Endothelial cell of umbilical vein (primary cell): ENCODE measurements at regions not wholly inside any gene's neighbourhood (a gene's known extent, or its start where the extent isn't known, plus 50 kb on each side); places are given as distances from the start of the nearest gene placed in this dataset.

Experiments
- CTCF ChIP-seq, 2 donors: IDR thresholded peaks; 1 replicate in 1 of 2; 2 replicates in 1 of 2; pipeline ENCODE4 v1.5.1; 2011; ENCODE audit warnings: low read length in 2 of 2, mild to moderate bottlenecking in 2 of 2, moderate library complexity in 2 of 2, control low read depth in 1 of 2, inconsistent platforms in 1 of 2, low read depth in 1 of 2; ENCODE audit not compliant: insufficient read depth in 1 of 2; ENCODE audit errors: extremely low read depth in 1 of 2
- MYC ChIP-seq: IDR thresholded peaks from one replicate; pipeline ENCODE4 v1.6.1; 2011; ENCODE audit warnings: mild to moderate bottlenecking, low read depth, low read length
- POLR2A ChIP-seq: IDR thresholded peaks from 2 replicates; pipeline ENCODE4 v1.6.1; 2012; ENCODE audit warnings: low read depth, mild to moderate bottlenecking, control low read depth, low read length
- POLR2AphosphoS5 ChIP-seq: IDR thresholded peaks from 2 replicates; pipeline ENCODE4 v1.6.1; 2012; ENCODE audit warnings: low read depth, mild to moderate bottlenecking, control low read depth, low read length, moderate library complexity; ENCODE audit not compliant: insufficient read depth
- TF ChIP-seq, protein P1 (sequence below): IDR thresholded peaks from 2 replicates; pipeline ENCODE4 v1.6.1; 2011; ENCODE audit not compliant: insufficient read depth, insufficient read length

DNA sequence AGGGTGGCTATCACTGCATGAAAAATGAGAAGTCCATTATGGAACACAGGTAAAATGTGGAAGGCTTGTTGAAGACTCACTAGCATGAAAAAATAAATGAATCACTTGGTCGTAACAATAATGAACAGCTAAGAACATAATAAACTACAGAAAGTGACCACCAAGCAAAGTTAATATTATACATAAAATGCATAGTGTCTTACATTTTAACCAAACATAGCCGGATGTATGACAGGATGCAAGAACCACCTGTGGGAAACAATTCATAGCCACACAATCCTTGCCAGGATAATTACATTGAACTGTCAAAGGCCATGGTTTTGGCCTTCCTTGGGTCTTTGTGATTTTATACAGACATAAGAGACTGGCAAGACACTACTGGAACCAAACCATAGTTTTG, 81.9 kb upstream of the ATXN3L start:
- TF ChIP-seq CTCF (IDR thresholded peaks at IDR 0.05; ENCODE audit: extremely low read depth in 1 of 2, insufficient read depth in 1 of 2, low read depth in 1 of 2, low read length in 2 of 2) (no peak), POLR2A (no peak), MYC (no peak), POLR2AphosphoS5 (no peak)
- TF ChIP-seq, protein P1, sequence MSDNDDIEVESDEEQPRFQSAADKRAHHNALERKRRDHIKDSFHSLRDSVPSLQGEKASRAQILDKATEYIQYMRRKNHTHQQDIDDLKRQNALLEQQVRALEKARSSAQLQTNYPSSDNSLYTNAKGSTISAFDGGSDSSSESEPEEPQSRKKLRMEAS, result no peak
